H1 (cell line): ENCODE measurements at regions not wholly inside any gene's neighbourhood (a gene's known extent, or its start where the extent isn't known, plus 50 kb on each side); places are given as distances from the start of the nearest gene placed in this dataset.

Experiments
- EP300 ChIP-seq, 2 experiments: IDR thresholded peaks; 1 replicate in 1 of 2; 2 replicates in 1 of 2; pipeline ENCODE4 v1.6.1; 2011 to 2012; ENCODE audit warnings: low read depth in 2 of 2, low read length in 2 of 2, mild to moderate bottlenecking in 2 of 2, borderline replicate concordance in 1 of 2, inconsistent platforms in 1 of 2, moderate library complexity in 1 of 2
- GTF2F1 ChIP-seq: IDR thresholded peaks from 2 replicates; pipeline ENCODE4 v1.6.1; 2012; ENCODE audit warnings: low read depth, low read length, improper control_type of control experiment, borderline replicate concordance

GRCh38 chr16:86697715-86698114 lies 119.4 kb downstream of the FOXL1 start (continued):
- TF ChIP-seq EP300 (IDR thresholded peaks at IDR 0.05; ENCODE audit: borderline replicate concordance in 1 of 2, low read depth in 2 of 2, low read length in 2 of 2) (no peak), GTF2F1 (no peak)
